KMS-11 (cell line): ENCODE measurements at regions not wholly inside any gene's neighbourhood (a gene's known extent, or its start where the extent isn't known, plus 50 kb on each side); places are given as distances from the start of the nearest gene placed in this dataset.

ENCODE experiments used
- H2AFZ ChIP-seq: fragments of 200-600 bp; sonication (generic); 2 replicates; pipeline ENCODE4 v1.6.1; 2016; ENCODE audit warnings: antibody characterized with exemption, mixed run types, low read depth
- H3K27ac ChIP-seq: fragments of 200-600 bp; sonication (generic); 2 replicates; pipeline ENCODE4 v1.6.1; 2016; ENCODE audit warnings: mild to moderate bottlenecking, mixed run types
- H3K27me3 ChIP-seq: fragments of 200-600 bp; sonication (generic); 2 replicates; pipeline ENCODE4 v1.6.1; 2017; ENCODE audit warnings: mild to moderate bottlenecking, low read depth, mixed run types, moderate library complexity; ENCODE audit not compliant: insufficient read depth
- H3K36me3 ChIP-seq: fragments of 200-600 bp; sonication (generic); 2 replicates; pipeline ENCODE4 v1.6.1; 2017; ENCODE audit warnings: mild to moderate bottlenecking, mixed run types; ENCODE audit not compliant: insufficient read depth
- H3K4me1 ChIP-seq: fragments of 200-600 bp; sonication (generic); 2 replicates; pipeline ENCODE4 v1.6.1; 2016; ENCODE audit warnings: mild to moderate bottlenecking, low read depth, mixed run types; ENCODE audit not compliant: poor library complexity, severe bottlenecking
- H3K4me2 ChIP-seq: fragments of 200-600 bp; sonication (generic); 2 replicates; pipeline ENCODE4 v1.7.0; 2016; ENCODE audit warnings: mild to moderate bottlenecking, mixed run types
- H3K4me3 ChIP-seq: fragments of 200-600 bp; sonication (generic); IDR thresholded peaks from 2 replicates; pipeline ENCODE4 v1.6.1; 2017; ENCODE audit warnings: low read depth, low read length, mixed read lengths; ENCODE audit not compliant: insufficient read depth
- H3K79me2 ChIP-seq: fragments of 200-600 bp; sonication (generic); 2 replicates; pipeline ENCODE4 v1.6.1; 2016; ENCODE audit warnings: low read depth, mixed run types; ENCODE audit not compliant: insufficient read depth
- H3K9ac ChIP-seq: fragments of 200-600 bp; sonication (generic); 2 replicates; pipeline ENCODE4 v1.6.1; 2016; ENCODE audit warnings: mild to moderate bottlenecking, mixed run types
- H4K20me1 ChIP-seq: fragments of 200-600 bp; sonication (generic); 2 replicates; pipeline ENCODE4 v1.6.1; 2016; ENCODE audit warnings: mild to moderate bottlenecking, mixed run types; ENCODE audit not compliant: insufficient read depth
- CTCF ChIP-seq: fragments of 200-600 bp; sonication (generic); conservative IDR thresholded peaks from 2 replicates; pipeline ENCODE4 v1.6.1; 2017; ENCODE audit warnings: low read depth, mild to moderate bottlenecking, antibody characterized with exemption, low read length, moderate library complexity, mixed read lengths

GRCh38 chr1:13967707-13968106 is 267.7 kb downstream of the PRDM2 start:
- H3K79me2 ChIP-seq: no peaks in the 10 kb centered on the region
- no peak for TF ChIP-seq CTCF

GRCh38 chr1:13968361-13968760 is 268.4 kb downstream of the PRDM2 start:
- no peaks in the 10 kb centered on the region for H3K36me3 ChIP-seq
- no peak overlapping the region for H2AFZ ChIP-seq
- no peak overlapping the region for H3K4me3 ChIP-seq
- no peaks in the 10 kb centered on the region; the same call in 1 of the 2 replicates for H3K27me3 ChIP-seq
- no peaks in the 10 kb centered on the region for H3K79me2 ChIP-seq
- no peak overlapping the region for H3K27ac ChIP-seq
- H3K4me2 ChIP-seq: no peak overlapping the region
- no peaks in the 10 kb centered on the region for H3K4me1 ChIP-seq
- no peaks in the 10 kb centered on the region for H4K20me1 ChIP-seq
- no peak for TF ChIP-seq CTCF
- H3K9ac ChIP-seq: no peak overlapping the region

More at GRCh38 chr1:13967707-13968106, 267.7 kb downstream of the PRDM2 start:
- Histone ChIP-seq H3K9ac (no peak overlapping the region), H3K4me3 (no peak overlapping the region), H3K27ac (no peak overlapping the region), H3K4me1 (no peaks in the 10 kb centered on the region), H2AFZ (no peak overlapping the region), H3K27me3 (no peaks in the 10 kb centered on the region; the same call in 1 of the 2 replicates), H3K36me3 (no peaks in the 10 kb centered on the region), H4K20me1 (no peaks in the 10 kb centered on the region), H3K4me2 (no peak overlapping the region)

- no peak for TF ChIP-seq CTCF
- Histone ChIP-seq H4K20me1 (no peaks in the 10 kb centered on the region), H3K36me3 (no peaks in the 10 kb centered on the region), H3K4me1 (no peaks in the 10 kb centered on the region), H3K27ac (no peak overlapping the region), H3K4me2 (no peak overlapping the region), H3K9ac (no peak overlapping the region), H2AFZ (no peak overlapping the region), H3K79me2 (no peaks in the 10 kb centered on the region), H3K27me3 (no peaks in the 10 kb centered on the region), H3K4me3 (no peak overlapping the region)
Observed at GRCh38 chr1:13970631-13971247, 270.8 kb downstream of the PRDM2 start.

GRCh38 chr1:13976485-13976884 is 276.5 kb downstream of the PRDM2 start:
- no peak overlapping the region for H3K9ac ChIP-seq
- H3K4me3 ChIP-seq: no peak overlapping the region
- no peaks in the 10 kb centered on the region for H3K4me1 ChIP-seq
- TF ChIP-seq CTCF: no peak
- no peaks in the 10 kb centered on the region for H3K36me3 ChIP-seq
- no peaks in the 10 kb centered on the region for H3K79me2 ChIP-seq
- H4K20me1 ChIP-seq: no peaks in the 10 kb centered on the region
- no peak overlapping the region for H3K4me2 ChIP-seq
- no peak overlapping the region for H3K27ac ChIP-seq
- no peaks in the 10 kb centered on the region for H3K27me3 ChIP-seq
- H2AFZ ChIP-seq: no peak overlapping the region
